Neuron (in vitro differentiated cells): ENCODE measurements at regions not wholly inside any gene's neighbourhood (a gene's known extent, or its start where the extent isn't known, plus 50 kb on each side); places are given as distances from the start of the nearest gene placed in this dataset.
"Not testable (repeated sequence)": the region's sequence is repeated elsewhere in the genome, so short reads cannot be mapped to it uniquely, and the experiment has no call there.

Experiments
- H2AFZ ChIP-seq: one replicate; pipeline ENCODE4 v1.6.1; 2013; ENCODE audit warnings: low read depth, mild to moderate bottlenecking, inconsistent platforms, low read length, moderate library complexity
- H3K27me3 ChIP-seq: one replicate; pipeline ENCODE4 v1.6.1; 2013; ENCODE audit warnings: low read length; ENCODE audit not compliant: insufficient read depth
- H3K36me3 ChIP-seq: one replicate; pipeline ENCODE4 v1.6.1; 2013; ENCODE audit warnings: low read length; ENCODE audit not compliant: insufficient read depth
- H3K4me1 ChIP-seq: one replicate; pipeline ENCODE4 v1.6.1; 2013; ENCODE audit warnings: low read length; ENCODE audit not compliant: insufficient read depth
- H3K4me3 ChIP-seq: 2 replicates; pipeline ENCODE4 v1.5.1; 2013; ENCODE audit warnings: mild to moderate bottlenecking, low read length, moderate library complexity
- H3K9me3 ChIP-seq: one replicate; pipeline ENCODE4 v1.6.1; 2013; ENCODE audit warnings: low read length

- Histone ChIP-seq H3K4me1 (peaks cover 3% of the 10 kb centered on the region), H3K36me3 (no peaks in the 10 kb centered on the region), H3K9me3 (no peaks in the 10 kb centered on the region), H3K27me3 (peaks cover 21% of the 10 kb centered on the region), H2AFZ (no peak overlapping the region), H3K4me3 (no peak overlapping the region)
Observed at GRCh38 chr6:170146640-170147039, 144.2 kb downstream of the DLL1 start.

GRCh38 chr6:170146131-170146530 is 144.7 kb downstream of the DLL1 start:
- not testable (repeated sequence) for H2AFZ ChIP-seq, H3K9me3 ChIP-seq, H3K4me1 ChIP-seq, H3K36me3 ChIP-seq, H3K4me3 ChIP-seq
- H3K27me3 ChIP-seq: peaks cover 21% of the 10 kb centered on the region

GRCh38 chr6:170145716-170146115 is 145.2 kb downstream of the DLL1 start:
- H3K27me3 ChIP-seq: peaks cover 21% of the 10 kb centered on the region
- H3K9me3 ChIP-seq, H2AFZ ChIP-seq, H3K36me3 ChIP-seq, H3K4me1 ChIP-seq, H3K4me3 ChIP-seq: not testable (repeated sequence)

GRCh38 chr6:170145272-170145592 is 145.6 kb downstream of the DLL1 start:
- H3K4me1 ChIP-seq: peaks cover 3% of the 10 kb centered on the region
- H3K4me3 ChIP-seq: no peak overlapping the region
- H3K9me3 ChIP-seq: no peaks in the 10 kb centered on the region
- no peaks in the 10 kb centered on the region for H3K36me3 ChIP-seq
- H2AFZ ChIP-seq: no peak overlapping the region
- peaks cover 21% of the 10 kb centered on the region for H3K27me3 ChIP-seq

- peaks cover 21% of the 10 kb centered on the region for H3K27me3 ChIP-seq
- no peaks in the 10 kb centered on the region for H3K9me3 ChIP-seq
- H3K4me1 ChIP-seq: peaks cover 3% of the 10 kb centered on the region
- H2AFZ ChIP-seq: no peak overlapping the region
- no peaks in the 10 kb centered on the region for H3K36me3 ChIP-seq
- no peak overlapping the region for H3K4me3 ChIP-seq
Observed at GRCh38 chr6:170144571-170145271, 146.2 kb downstream of the DLL1 start.

GRCh38 chr6:170143401-170144150 is 147.3 kb downstream of the DLL1 start:
- H2AFZ ChIP-seq: no peak overlapping the region
- no peak overlapping the region for H3K4me3 ChIP-seq
- H3K36me3 ChIP-seq: no peaks in the 10 kb centered on the region
- peaks cover 2% of the 10 kb centered on the region for H3K9me3 ChIP-seq
- peaks cover 19% of the 10 kb centered on the region for H3K27me3 ChIP-seq
- H3K4me1 ChIP-seq: peaks cover 3% of the 10 kb centered on the region

- H3K27me3 ChIP-seq: peaks cover 10% of the 10 kb centered on the region
- H3K9me3 ChIP-seq: peaks cover 2% of the 10 kb centered on the region
- no peak overlapping the region for H3K4me3 ChIP-seq
- H3K4me1 ChIP-seq: peaks cover under 1% of the 10 kb centered on the region
- H2AFZ ChIP-seq: no peak overlapping the region
- no peaks in the 10 kb centered on the region for H3K36me3 ChIP-seq
Observed at GRCh38 chr6:170142559-170142958, 148.3 kb downstream of the DLL1 start.

- H2AFZ ChIP-seq, H3K4me1 ChIP-seq, H3K4me3 ChIP-seq, H3K9me3 ChIP-seq, H3K36me3 ChIP-seq, H3K27me3 ChIP-seq: not testable (repeated sequence)
Observed at GRCh38 chr6:170141061-170141460, 149.8 kb downstream of the DLL1 start.

- peaks cover under 1% of the 10 kb centered on the region for H3K27me3 ChIP-seq
- H2AFZ ChIP-seq: no peak overlapping the region
- no peak overlapping the region for H3K4me3 ChIP-seq
- no peaks in the 10 kb centered on the region for H3K36me3 ChIP-seq
- H3K4me1 ChIP-seq: no peaks in the 10 kb centered on the region
- H3K9me3 ChIP-seq: peaks cover 2% of the 10 kb centered on the region
Observed at GRCh38 chr6:170140129-170140528, 150.7 kb downstream of the DLL1 start.

GRCh38 chr6:170139531-170139930 is 151.3 kb downstream of the DLL1 start:
- no peak overlapping the region for H3K4me3 ChIP-seq
- H3K27me3 ChIP-seq: no peaks in the 10 kb centered on the region

GRCh38 chr6:170139046-170139445 is 151.8 kb downstream of the DLL1 start:
- not testable (repeated sequence) for H3K4me1 ChIP-seq, H3K27me3 ChIP-seq, H3K9me3 ChIP-seq, H3K36me3 ChIP-seq, H2AFZ ChIP-seq, H3K4me3 ChIP-seq

More at GRCh38 chr6:170139531-170139930, 151.3 kb downstream of the DLL1 start:
- H3K36me3 ChIP-seq: no peaks in the 10 kb centered on the region
- no peaks in the 10 kb centered on the region for H3K4me1 ChIP-seq
- H3K9me3 ChIP-seq: peaks cover 2% of the 10 kb centered on the region
- H2AFZ ChIP-seq: no peak overlapping the region

- Histone ChIP-seq H3K36me3 (no peaks in the 10 kb centered on the region), H3K4me1 (no peaks in the 10 kb centered on the region), H3K9me3 (peaks cover 2% of the 10 kb centered on the region), H3K4me3 (no peak overlapping the region), H3K27me3 (no peaks in the 10 kb centered on the region), H2AFZ (no peak overlapping the region)
Observed at GRCh38 chr6:170137911-170138910, 152.7 kb downstream of the DLL1 start.
